T-helper 2 cell treated with Interferon-gamma antibody and Interleukin-4, amounts not matched to agents 100 ng/mL and 5 ng/mL, for 36 hours (primary cell): ENCODE measurements at regions not wholly inside any gene's neighbourhood (a gene's known extent, or its start where the extent isn't known, plus 50 kb on each side); places are given as distances from the start of the nearest gene placed in this dataset.

Experiments used
- intact Hi-C: fragments of 100-400 bp; cut with micrococcal nuclease; formaldehyde crosslinking; loops from one replicate; pipeline ENCODE4 v1.15.1; 2023

- intact Hi-C loops = no loop called here
Observed at GRCh38 chr9:117858561-117858960, 154.4 kb downstream of the TLR4 start.

GRCh38 chr9:117860849-117861248, 156.6 kb downstream of the TLR4 start:
- intact Hi-C loops = no loop called here

GRCh38 chr9:117864385-117865057, 160.3 kb downstream of the TLR4 start:
- intact Hi-C loops = no loop called here

- intact Hi-C loops = no loop called here
Observed at GRCh38 chr9:117868594-117868993, 164.4 kb downstream of the TLR4 start.

- intact Hi-C loops = loop anchor here (1.0 kb wide), 1 partner anchor 86 kb away; no protein-coding TSS in a partner anchor
Observed at GRCh38 chr9:117869287-117869686, 165.1 kb downstream of the TLR4 start.

GRCh38 chr9:117869712-117870111, 165.5 kb downstream of the TLR4 start:
- intact Hi-C loops = loop anchor here (1.0 kb wide), 1 partner anchor 86 kb away; no protein-coding TSS in a partner anchor

- intact Hi-C loops = no loop called here
Observed at GRCh38 chr9:117873664-117874063, 169.5 kb downstream of the TLR4 start.

GRCh38 chr9:117875886-117876285, 171.7 kb downstream of the TLR4 start:
- intact Hi-C loops = no loop called here

- intact Hi-C loops = no loop called here
Observed at GRCh38 chr9:117882171-117882570, 178.0 kb downstream of the TLR4 start.

- intact Hi-C loops = no loop called here
Observed at GRCh38 chr9:117886616-117887015, 182.4 kb downstream of the TLR4 start.

GRCh38 chr9:117887383-117887782, 183.2 kb downstream of the TLR4 start:
- intact Hi-C loops = no loop called here

GRCh38 chr9:117887941-117888340, 183.7 kb downstream of the TLR4 start:
- intact Hi-C loops = no loop called here

GRCh38 chr9:117903453-117903852, 199.2 kb downstream of the TLR4 start:
- intact Hi-C loops = no loop called here

- intact Hi-C loops = no loop called here
Observed at GRCh38 chr9:117906763-117907162, 202.6 kb downstream of the TLR4 start.

- intact Hi-C loops = no loop called here
Observed at GRCh38 chr9:117907420-117907819, 203.2 kb downstream of the TLR4 start.

- intact Hi-C loops = no loop called here
Observed at GRCh38 chr9:117916291-117916690, 212.1 kb downstream of the TLR4 start.

- intact Hi-C loops = no loop called here
Observed at GRCh38 chr9:117917873-117918272, 213.7 kb downstream of the TLR4 start.

- intact Hi-C loops = no loop called here
Observed at GRCh38 chr9:117919538-117919937, 215.3 kb downstream of the TLR4 start.

- intact Hi-C loops = no loop called here
Observed at GRCh38 chr9:117926031-117926658, 221.9 kb downstream of the TLR4 start.

GRCh38 chr9:117927354-117927753, 223.2 kb downstream of the TLR4 start:
- intact Hi-C loops = no loop called here

GRCh38 chr9:117929868-117930267, 225.7 kb downstream of the TLR4 start:
- intact Hi-C loops = no loop called here

- intact Hi-C loops = no loop called here
Observed at GRCh38 chr9:117932585-117932984, 228.4 kb downstream of the TLR4 start.
